Skeletal muscle satellite cell (primary cell): ENCODE measurements at regions not wholly inside any gene's neighbourhood (a gene's known extent, or its start where the extent isn't known, plus 50 kb on each side); places are given as distances from the start of the nearest gene placed in this dataset.

Source experiments
- H3K27me3 ChIP-seq: 2 replicates; pipeline ENCODE4 v1.7.0; 2013; ENCODE audit warnings: low read length; ENCODE audit not compliant: control insufficient read depth, insufficient read depth
- H3K36me3 ChIP-seq: 2 replicates; pipeline ENCODE4 v1.7.0; 2013; ENCODE audit warnings: mild to moderate bottlenecking, control low read depth, low read length; ENCODE audit not compliant: insufficient read depth
- H3K4me1 ChIP-seq: 2 replicates; pipeline ENCODE4 v1.7.0; 2013; ENCODE audit warnings: low read length; ENCODE audit not compliant: control insufficient read depth, insufficient read depth
- H3K4me2 ChIP-seq: 2 replicates; pipeline ENCODE4 v1.7.0; 2013; ENCODE audit warnings: mild to moderate bottlenecking, low read length
- H3K4me3 ChIP-seq: 2 replicates; pipeline ENCODE4 v1.7.0; 2013; ENCODE audit warnings: low read length
- H3K9ac ChIP-seq: 2 replicates; pipeline ENCODE4 v1.7.0; 2013; ENCODE audit warnings: mild to moderate bottlenecking, low read depth, low read length, moderate library complexity
- H3K9me3 ChIP-seq: replicated peaks from 2 replicates; pipeline ENCODE4 v1.7.0; 2013; ENCODE audit warnings: mild to moderate bottlenecking, control low read depth, low read length

- H3K9me3 ChIP-seq: peaks cover 5% of the 10 kb centered on the region
- H3K27me3 ChIP-seq: peaks cover 51% of the 10 kb centered on the region
- H3K36me3 ChIP-seq: no peaks in the 10 kb centered on the region
- H3K9ac ChIP-seq: no peak overlapping the region
- H3K4me3 ChIP-seq: no peak overlapping the region
- H3K4me2 ChIP-seq: no peak overlapping the region
- no peaks in the 10 kb centered on the region for H3K4me1 ChIP-seq
Measured at GRCh38 chr11:45038923-45039322, 88.2 kb upstream of the TP53I11 start.

GRCh38 chr11:45041596-45041995 is 90.9 kb upstream of the TP53I11 start:
- Histone ChIP-seq H3K4me2 (no peak overlapping the region), H3K27me3 (peaks cover 51% of the 10 kb centered on the region), H3K9ac (no peak overlapping the region), H3K9me3 (peaks cover 5% of the 10 kb centered on the region), H3K4me3 (no peak overlapping the region), H3K36me3 (no peaks in the 10 kb centered on the region), H3K4me1 (peaks cover 6% of the 10 kb centered on the region)

- Histone ChIP-seq H3K36me3 (no peaks in the 10 kb centered on the region), H3K4me3 (no peak overlapping the region), H3K4me2 (no peak overlapping the region), H3K27me3 (peaks cover 43% of the 10 kb centered on the region), H3K4me1 (peaks cover 6% of the 10 kb centered on the region), H3K9me3 (peaks cover 5% of the 10 kb centered on the region), H3K9ac (no peak overlapping the region)
Measured at GRCh38 chr11:45042560-45042959, 91.9 kb upstream of the TP53I11 start.

GRCh38 chr11:45043755-45044475 is 93.2 kb upstream of the TP53I11 start:
- H3K27me3 ChIP-seq: peaks cover 39% of the 10 kb centered on the region
- H3K4me3 ChIP-seq: no peak overlapping the region
- no peak overlapping the region for H3K4me2 ChIP-seq
- no peaks in the 10 kb centered on the region for H3K36me3 ChIP-seq
- peaks cover 6% of the 10 kb centered on the region for H3K4me1 ChIP-seq
- peaks cover under 1% of the 10 kb centered on the region for H3K9me3 ChIP-seq
- no peak overlapping the region for H3K9ac ChIP-seq

GRCh38 chr11:45045683-45046471 is 95.2 kb upstream of the TP53I11 start:
- Histone ChIP-seq H3K4me1 (peaks cover 6% of the 10 kb centered on the region), H3K4me2 (peak overlapping the region; percentile 13), H3K9ac (no peak overlapping the region), H3K36me3 (no peaks in the 10 kb centered on the region), H3K27me3 (peaks cover 36% of the 10 kb centered on the region), H3K9me3 (no peaks in the 10 kb centered on the region), H3K4me3 (no peak overlapping the region)

- Histone ChIP-seq H3K9me3 (no peaks in the 10 kb centered on the region), H3K4me1 (peaks cover 6% of the 10 kb centered on the region), H3K9ac (no peak overlapping the region), H3K4me3 (no peak overlapping the region), H3K27me3 (peaks cover 42% of the 10 kb centered on the region), H3K36me3 (no peaks in the 10 kb centered on the region), H3K4me2 (no peak overlapping the region)
Measured at GRCh38 chr11:45048313-45048841, 97.7 kb upstream of the TP53I11 start.

- Histone ChIP-seq H3K4me2 (no peak overlapping the region), H3K4me1 (peaks cover 6% of the 10 kb centered on the region), H3K36me3 (no peaks in the 10 kb centered on the region), H3K9ac (no peak overlapping the region), H3K4me3 (no peak overlapping the region), H3K27me3 (peaks cover 41% of the 10 kb centered on the region), H3K9me3 (no peaks in the 10 kb centered on the region)
Measured at GRCh38 chr11:45048870-45049691, 97.4 kb upstream of the PRDM11 start.

- Histone ChIP-seq H3K4me2 (no peak overlapping the region), H3K4me3 (no peak overlapping the region), H3K4me1 (peaks cover 6% of the 10 kb centered on the region), H3K36me3 (no peaks in the 10 kb centered on the region), H3K9ac (no peak overlapping the region), H3K27me3 (peaks cover 34% of the 10 kb centered on the region), H3K9me3 (no peaks in the 10 kb centered on the region)
Measured at GRCh38 chr11:45050111-45050510, 96.3 kb upstream of the PRDM11 start.

GRCh38 chr11:45051621-45052020 is 94.8 kb upstream of the PRDM11 start:
- no peak overlapping the region for H3K4me3 ChIP-seq
- H3K9me3 ChIP-seq: no peaks in the 10 kb centered on the region
- H3K27me3 ChIP-seq: peaks cover 36% of the 10 kb centered on the region
- no peaks in the 10 kb centered on the region for H3K36me3 ChIP-seq
- H3K4me1 ChIP-seq: no peaks in the 10 kb centered on the region
- no peak overlapping the region for H3K9ac ChIP-seq
- no peak overlapping the region for H3K4me2 ChIP-seq

- Histone ChIP-seq H3K27me3 (peaks cover 42% of the 10 kb centered on the region), H3K4me3 (no peak overlapping the region), H3K9me3 (no peaks in the 10 kb centered on the region), H3K4me2 (no peak overlapping the region), H3K4me1 (no peaks in the 10 kb centered on the region), H3K9ac (no peak overlapping the region), H3K36me3 (no peaks in the 10 kb centered on the region)
Measured at GRCh38 chr11:45052361-45052760, 94.1 kb upstream of the PRDM11 start.

GRCh38 chr11:45053736-45054446 is 92.5 kb upstream of the PRDM11 start:
- Histone ChIP-seq H3K4me1 (no peaks in the 10 kb centered on the region), H3K4me2 (no peak overlapping the region), H3K4me3 (no peak overlapping the region), H3K27me3 (peaks cover 47% of the 10 kb centered on the region), H3K9ac (no peak overlapping the region), H3K9me3 (no peaks in the 10 kb centered on the region), H3K36me3 (no peaks in the 10 kb centered on the region)
